DND-41 (cell line): ENCODE measurements at regions not wholly inside any gene's neighbourhood (a gene's known extent, or its start where the extent isn't known, plus 50 kb on each side); places are given as distances from the start of the nearest gene placed in this dataset.

Source experiments
- ATAC-seq: fragments of 200-7000 bp; cut with Tn5 transposase; 3 replicates; pipeline ENCODE4 v1.9.1; 2021; ENCODE audit warnings: low read depth; ENCODE audit not compliant: insufficient read depth
- DNase-seq: peaks from one replicate; pipeline ENCODE4 v3.0.0-alpha.2; 2020
- H2AFZ ChIP-seq: 2 replicates; pipeline ENCODE4 v1.6.0; 2012; ENCODE audit warnings: low read depth, low read length
- H3K27ac ChIP-seq: 2 replicates; pipeline ENCODE4 v1.5.1; 2012; ENCODE audit warnings: low read length, inconsistent platforms
- H3K27me3 ChIP-seq: fragments of 200-600 bp; sonication (generic); 2 replicates; pipeline ENCODE4 v1.6.0; 2012; ENCODE audit warnings: low read length, mild to moderate bottlenecking, inconsistent platforms; ENCODE audit not compliant: insufficient read depth, poor library complexity
- H3K36me3 ChIP-seq: 2 replicates; pipeline ENCODE4 v1.5.1; 2012; ENCODE audit warnings: low read length, inconsistent platforms; ENCODE audit not compliant: insufficient read depth
- H3K4me1 ChIP-seq: 2 replicates; pipeline ENCODE4 v1.5.1; 2012; ENCODE audit warnings: mild to moderate bottlenecking, low read length; ENCODE audit not compliant: insufficient read depth
- H3K4me2 ChIP-seq: 2 replicates; pipeline ENCODE4 v1.6.0; 2012; ENCODE audit warnings: mild to moderate bottlenecking, moderate library complexity, low read length, inconsistent platforms; ENCODE audit not compliant: insufficient read depth
- H3K4me3 ChIP-seq, 2 experiments: fragments of 200-600 bp in 1 of 2; shearing (Covaris generic) in 1 of 2; 2 replicates each; pipeline ENCODE4 v1.5.1; 2012 to 2016; ENCODE audit warnings: inconsistent platforms in 2 of 2, low read length in 2 of 2, mild to moderate bottlenecking in 2 of 2, low read depth in 1 of 2, moderate library complexity in 1 of 2
- H3K79me2 ChIP-seq: 2 replicates; pipeline ENCODE4 v1.6.0; 2012; ENCODE audit warnings: low read length, inconsistent platforms; ENCODE audit not compliant: insufficient read depth
- H3K9ac ChIP-seq: 2 replicates; pipeline ENCODE4 v1.6.0; 2012; ENCODE audit warnings: low read depth, mild to moderate bottlenecking, inconsistent platforms, low read length, moderate library complexity
- H3K9me3 ChIP-seq: 2 replicates; pipeline ENCODE4 v1.5.1; 2012; ENCODE audit warnings: low read length, moderate library complexity, mild to moderate bottlenecking, inconsistent platforms; ENCODE audit not compliant: insufficient read depth, severe bottlenecking
- H4K20me1 ChIP-seq: 2 replicates; pipeline ENCODE4 v1.6.0; 2012; ENCODE audit warnings: low read length; ENCODE audit not compliant: insufficient read depth
- EZH2 ChIP-seq: IDR thresholded peaks from 3 replicates; pipeline ENCODE4 v1.6.1; 2012; ENCODE audit warnings: borderline replicate concordance, low read depth, mild to moderate bottlenecking, moderate library complexity, low read length, inconsistent platforms; ENCODE audit not compliant: severe bottlenecking
- TF ChIP-seq, protein P1 (sequence below): IDR thresholded peaks from 2 replicates; pipeline ENCODE4 v1.5.1; 2012; ENCODE audit warnings: borderline replicate concordance, low read length, moderate library complexity, mild to moderate bottlenecking; ENCODE audit not compliant: poor library complexity, severe bottlenecking; ENCODE audit errors: extremely low read depth

DNA sequence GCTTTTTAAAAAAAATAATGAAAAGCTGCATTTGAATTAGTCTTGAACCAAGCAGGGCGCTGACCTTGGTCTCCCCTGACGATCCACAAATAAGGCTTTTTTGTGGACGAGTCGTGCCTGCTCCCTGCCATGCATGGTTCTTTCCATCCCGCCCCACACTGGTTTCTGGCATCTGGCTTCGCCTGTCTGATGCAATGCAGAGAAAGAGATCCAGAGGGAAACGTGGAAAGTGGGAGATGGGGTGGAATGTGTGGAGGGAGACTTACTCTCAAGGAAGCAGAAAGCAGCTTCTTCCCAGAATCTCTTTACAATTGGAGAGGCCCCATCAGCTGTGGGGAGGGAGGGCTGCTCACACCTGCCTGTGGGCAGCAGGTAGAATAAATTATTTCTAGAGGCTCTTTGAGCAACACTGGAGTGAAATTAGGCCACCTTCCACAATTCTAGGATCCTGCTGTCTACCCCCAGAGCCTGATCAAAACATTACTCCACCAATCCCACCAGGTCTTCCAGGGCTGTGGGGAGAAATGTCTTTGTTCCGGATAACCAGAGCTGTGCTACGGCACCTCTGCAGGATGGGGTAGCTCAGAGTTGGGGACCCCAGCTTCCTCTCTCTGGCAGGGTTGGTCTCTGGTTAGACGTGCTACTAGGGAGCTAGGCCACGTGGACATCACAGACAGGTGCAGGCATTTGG, 183.5 kb downstream of the UQCRFS1 start:
- H3K27me3 ChIP-seq = no peaks in the 10 kb centered on the region
- no peaks in the 10 kb centered on the region for H4K20me1 ChIP-seq
- no peak overlapping the region for H3K9ac ChIP-seq
- H3K9me3 ChIP-seq = no peaks in the 10 kb centered on the region
- H3K79me2 ChIP-seq = no peaks in the 10 kb centered on the region
- H3K36me3 ChIP-seq = no peaks in the 10 kb centered on the region
- ATAC-seq = no peak
- no peak overlapping the region for H3K27ac ChIP-seq
- DNase-seq = no peak
- no peak overlapping the region for H2AFZ ChIP-seq
- H3K4me3 ChIP-seq = no peak overlapping the region
- H3K4me2 ChIP-seq = no peak overlapping the region
- H3K4me1 ChIP-seq = no peaks in the 10 kb centered on the region
- TF ChIP-seq EZH2 = no peak
- TF ChIP-seq, protein P1, sequence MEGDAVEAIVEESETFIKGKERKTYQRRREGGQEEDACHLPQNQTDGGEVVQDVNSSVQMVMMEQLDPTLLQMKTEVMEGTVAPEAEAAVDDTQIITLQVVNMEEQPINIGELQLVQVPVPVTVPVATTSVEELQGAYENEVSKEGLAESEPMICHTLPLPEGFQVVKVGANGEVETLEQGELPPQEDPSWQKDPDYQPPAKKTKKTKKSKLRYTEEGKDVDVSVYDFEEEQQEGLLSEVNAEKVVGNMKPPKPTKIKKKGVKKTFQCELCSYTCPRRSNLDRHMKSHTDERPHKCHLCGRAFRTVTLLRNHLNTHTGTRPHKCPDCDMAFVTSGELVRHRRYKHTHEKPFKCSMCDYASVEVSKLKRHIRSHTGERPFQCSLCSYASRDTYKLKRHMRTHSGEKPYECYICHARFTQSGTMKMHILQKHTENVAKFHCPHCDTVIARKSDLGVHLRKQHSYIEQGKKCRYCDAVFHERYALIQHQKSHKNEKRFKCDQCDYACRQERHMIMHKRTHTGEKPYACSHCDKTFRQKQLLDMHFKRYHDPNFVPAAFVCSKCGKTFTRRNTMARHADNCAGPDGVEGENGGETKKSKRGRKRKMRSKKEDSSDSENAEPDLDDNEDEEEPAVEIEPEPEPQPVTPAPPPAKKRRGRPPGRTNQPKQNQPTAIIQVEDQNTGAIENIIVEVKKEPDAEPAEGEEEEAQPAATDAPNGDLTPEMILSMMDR = no peak

DNA sequence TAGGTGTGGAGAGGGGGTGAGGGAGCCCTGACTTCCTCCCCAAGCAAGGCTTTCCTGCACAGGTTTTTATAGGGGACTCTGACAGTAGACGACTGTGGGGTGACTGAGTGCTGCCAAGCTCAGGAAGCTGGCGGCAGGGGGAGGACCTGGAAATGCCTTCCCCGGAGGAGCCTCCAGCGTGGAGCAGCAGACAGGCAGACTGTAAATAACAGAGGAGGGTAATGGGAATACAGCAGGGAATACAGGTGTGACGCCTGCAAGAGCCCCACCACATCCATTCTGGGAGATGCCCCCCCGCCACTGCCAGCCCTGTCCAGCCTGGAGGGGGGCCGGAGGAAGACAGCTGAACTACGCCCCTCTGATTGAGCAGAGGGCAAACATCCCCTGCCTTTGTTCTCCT, 190.4 kb downstream of the UQCRFS1 start:
- TF ChIP-seq, protein P1 = no peak
- TF ChIP-seq EZH2 = no peak
- H3K4me2 ChIP-seq = no peak overlapping the region
- no peak overlapping the region for H3K9ac ChIP-seq
- no peaks in the 10 kb centered on the region for H3K9me3 ChIP-seq
- H3K4me3 ChIP-seq = no peak overlapping the region
- H3K27me3 ChIP-seq = peaks cover 12% of the 10 kb centered on the region
- no peaks in the 10 kb centered on the region for H3K4me1 ChIP-seq
- ATAC-seq (no peak), DNase-seq (no peak)
- H2AFZ ChIP-seq = no peak overlapping the region
- no peak overlapping the region for H3K27ac ChIP-seq
- no peaks in the 10 kb centered on the region for H4K20me1 ChIP-seq
- no peaks in the 10 kb centered on the region for H3K79me2 ChIP-seq
- H3K36me3 ChIP-seq = no peaks in the 10 kb centered on the region

DNA sequence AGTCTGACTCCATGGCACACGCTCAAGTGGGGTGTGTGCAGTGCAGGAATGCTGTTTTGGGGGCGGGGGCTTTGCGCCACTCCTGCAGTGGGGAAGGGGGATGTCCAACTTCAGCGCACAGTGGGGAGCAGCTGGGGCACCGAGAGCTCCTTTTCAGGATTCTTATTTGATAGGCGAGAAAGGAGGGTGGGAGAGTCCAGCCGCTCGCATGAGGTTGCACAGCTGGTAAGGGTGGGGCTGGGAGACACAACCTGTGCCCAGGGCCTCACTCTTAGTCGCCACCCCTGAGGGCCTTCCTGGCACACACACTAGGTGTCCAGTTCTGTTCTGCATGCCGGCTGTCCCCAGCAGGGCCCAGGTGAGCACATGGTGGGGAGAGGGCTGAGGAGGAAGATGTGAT, 190.8 kb downstream of the UQCRFS1 start:
- Histone ChIP-seq H3K79me2 (no peaks in the 10 kb centered on the region), H3K4me3 (no peak overlapping the region), H3K27me3 (peaks cover 12% of the 10 kb centered on the region), H3K9me3 (no peaks in the 10 kb centered on the region), H3K9ac (no peak overlapping the region), H3K27ac (no peak overlapping the region), H3K36me3 (no peaks in the 10 kb centered on the region), H3K4me2 (no peak overlapping the region), H2AFZ (no peak overlapping the region), H4K20me1 (no peaks in the 10 kb centered on the region), H3K4me1 (no peaks in the 10 kb centered on the region)
- TF ChIP-seq, protein P1 = no peak
- TF ChIP-seq EZH2 = no peak
- DNase-seq (no peak), ATAC-seq (no peak)
